HEK293 (cell line): ENCODE measurements at regions not wholly inside any gene's neighbourhood (a gene's known extent, or its start where the extent isn't known, plus 50 kb on each side); places are given as distances from the start of the nearest gene placed in this dataset.

Experiments used
- CTCF ChIA-PET: fragments of 350-600 bp; formaldehyde crosslinking; extraction: SDS; loops from one replicate; lab custom pipeline; 2021; ENCODE audit warnings: antibody characterized with exemption; lab: Yijun Ruan, JAX
- POLR2A ChIA-PET: fragments of 300-600 bp; formaldehyde crosslinking; extraction: SDS; loops from one replicate; lab custom pipeline; 2020; ENCODE audit warnings: antibody characterized with exemption, inconsistent platforms; lab: Yijun Ruan, JAX
- H3K27ac ChIP-seq: fragments of 200-500 bp; sonication (Bioruptor generic); 2 replicates; pipeline ENCODE4 v1.5.1; 2014; ENCODE audit warnings: low read depth, low read length, control low read depth, inconsistent platforms; ENCODE audit errors: extremely low read depth
- H3K36me3 ChIP-seq, 2 experiments: fragments of 200-500 bp in 1 of 2; sonication (Bioruptor generic) in 1 of 2; 1 replicate in 1 of 2; 2 replicates in 1 of 2; pipeline ENCODE4 v1.5.1; 2014 to 2017; ENCODE audit warnings: inconsistent platforms in 2 of 2, low read length in 2 of 2; ENCODE audit not compliant: control insufficient read depth in 2 of 2, insufficient read depth in 1 of 2
- H3K4me1 ChIP-seq: fragments of 200-500 bp; sonication (Bioruptor generic); 2 replicates; pipeline ENCODE4 v1.5.1; 2014; ENCODE audit warnings: mild to moderate bottlenecking, low read length, inconsistent platforms; ENCODE audit not compliant: control insufficient read depth, insufficient read depth
- H3K4me3 ChIP-seq: 2 replicates; pipeline ENCODE4 v1.5.1; 2011; ENCODE audit warnings: low read depth, mild to moderate bottlenecking, control low read depth, low read length, moderate library complexity
- H3K9me3 ChIP-seq: fragments of 200-500 bp; sonication (Bioruptor generic); 2 replicates; pipeline ENCODE4 v1.5.1; 2014; ENCODE audit warnings: low read depth, low read length, inconsistent platforms; ENCODE audit not compliant: control insufficient read depth, insufficient read depth
- ELK4 ChIP-seq: IDR thresholded peaks from 2 replicates; pipeline ENCODE4 v1.6.1; 2011; ENCODE audit warnings: mild to moderate bottlenecking, low read depth, low read length, borderline replicate concordance
- KLF16 ChIP-seq: fragments of 450-650 bp; formaldehyde crosslinking; IDR thresholded peaks from 2 replicates; pipeline ENCODE4 v1.5.1; 2017; ENCODE audit warnings: missing biosample characterization, missing genetic modification characterization
- PRDM2 ChIP-seq: fragments of 450-650 bp; formaldehyde crosslinking; IDR thresholded peaks from 2 replicates; pipeline ENCODE4 v1.5.1; 2016; ENCODE audit warnings: missing biosample characterization, missing genetic modification characterization, borderline replicate concordance
- SCRT2 ChIP-seq: fragments of 450-650 bp; formaldehyde crosslinking; IDR thresholded peaks from 2 replicates; pipeline ENCODE4 v1.5.1; 2016; ENCODE audit warnings: missing biosample characterization, missing genetic modification characterization
- SP3 ChIP-seq: fragments of 450-650 bp; formaldehyde crosslinking; IDR thresholded peaks from 2 replicates; pipeline ENCODE4 v1.5.1; 2016; ENCODE audit warnings: missing biosample characterization, missing genetic modification characterization
- TRIM28 ChIP-seq: IDR thresholded peaks from 2 replicates; pipeline ENCODE4 v1.6.1; 2011; ENCODE audit warnings: low read length, control low read depth, borderline replicate concordance
- ZBTB11 ChIP-seq: fragments of 450-650 bp; formaldehyde crosslinking; conservative IDR thresholded peaks from 2 replicates; pipeline ENCODE4 v1.5.1; 2016; ENCODE audit warnings: low read depth, missing biosample characterization, missing genetic modification characterization
- ZNF175 ChIP-seq: fragments of 450-650 bp; formaldehyde crosslinking; IDR thresholded peaks from 2 replicates; pipeline ENCODE4 v1.5.1; 2016; ENCODE audit warnings: missing biosample characterization, missing genetic modification characterization
- ZNF24 ChIP-seq: fragments of 450-650 bp; formaldehyde crosslinking; IDR thresholded peaks from 2 replicates; pipeline ENCODE4 v1.5.1; 2016; ENCODE audit warnings: missing biosample characterization, missing genetic modification characterization
- ZNF280D ChIP-seq: fragments of 450-650 bp; formaldehyde crosslinking; IDR thresholded peaks from 2 replicates; pipeline ENCODE4 v1.5.1; 2016; ENCODE audit warnings: missing biosample characterization, missing genetic modification characterization
- ZNF354C ChIP-seq: fragments of 450-650 bp; formaldehyde crosslinking; IDR thresholded peaks from 2 replicates; pipeline ENCODE4 v1.5.1; 2016; ENCODE audit warnings: missing biosample characterization, missing genetic modification characterization, low read depth, borderline replicate concordance
- ZNF394 ChIP-seq: fragments of 450-650 bp; formaldehyde crosslinking; IDR thresholded peaks from 2 replicates; pipeline ENCODE4 v1.5.1; 2016; ENCODE audit warnings: missing biosample characterization, missing genetic modification characterization, mild to moderate bottlenecking, moderate library complexity, borderline replicate concordance
- ZNF555 ChIP-seq: fragments of 450-650 bp; formaldehyde crosslinking; conservative IDR thresholded peaks from 2 replicates; pipeline ENCODE4 v1.5.1; 2017; ENCODE audit warnings: missing biosample characterization, mild to moderate bottlenecking, missing genetic modification characterization, inconsistent platforms
- ZNF580 ChIP-seq: fragments of 450-650 bp; formaldehyde crosslinking; IDR thresholded peaks from 2 replicates; pipeline ENCODE4 v1.5.1; 2016; ENCODE audit warnings: missing biosample characterization, missing genetic modification characterization
- ZNF677 ChIP-seq: fragments of 450-650 bp; IDR thresholded peaks from 2 replicates; pipeline ENCODE4 v1.5.0; 2018; ENCODE audit warnings: missing biosample characterization, mild to moderate bottlenecking, missing genetic modification characterization, moderate library complexity
- ZNF792 ChIP-seq: fragments of 450-650 bp; formaldehyde crosslinking; IDR thresholded peaks from 2 replicates; pipeline ENCODE4 v1.5.1; 2016; ENCODE audit warnings: missing biosample characterization, missing genetic modification characterization
- ZNF830 ChIP-seq: fragments of 450-650 bp; IDR thresholded peaks from 2 replicates; pipeline ENCODE4 v1.5.0; 2018; ENCODE audit warnings: missing biosample characterization, missing genetic modification characterization, low read depth, mild to moderate bottlenecking, moderate library complexity

GRCh38 chr11:70646272-70647049 is 248.1 kb downstream of the CTTN start (continued):
- TF ChIP-seq ZNF555 (tag by site-specific recombination) (peak; percentile 40), ZNF24 (tag by site-specific recombination) (no peak), KLF16 (no peak), ZBTB11 (peak; percentile 29; the same call in 1 of the 2 replicates), ZNF354C (no peak), ZNF792 (tag by site-specific recombination) (no peak), ZNF580 (tag by site-specific recombination) (no peak), ZNF394 (tag by site-specific recombination) (peak; percentile 60; the same call in 1 of the 2 replicates)
- TF ChIP-seq, all 188 proteins: peak for 7

GRCh38 chr11:70647188-70648166 is 249.1 kb downstream of the CTTN start:
- Histone ChIP-seq H3K4me3 (no peak overlapping the region), H3K27ac (no peak overlapping the region), H3K9me3 (no peaks in the 10 kb centered on the region), H3K4me1 (no peaks in the 10 kb centered on the region), H3K36me3 (no peaks in the 10 kb centered on the region)
- ChIA-PET POLR2A (no interaction called here), CTCF (interaction anchor here (0.6 kb wide), 1 partner anchor 791 kb away, joined by 3 read pairs; no protein-coding TSS in a partner anchor)
- no peak for TF ChIP-seq ELK4
- TF ChIP-seq ZNF280D (tag by site-specific recombination), result no peak
- TF ChIP-seq ZNF24 (tag by site-specific recombination), result no peak
- TF ChIP-seq PRDM2 (tag by site-specific recombination), result no peak
- no peak for TF ChIP-seq SP3
- TF ChIP-seq ZNF677 (tag by site-specific recombination), result no peak
- TF ChIP-seq ZNF175 (tag by site-specific recombination), result no peak
- no peak for TF ChIP-seq ZNF830
- no peak for TF ChIP-seq SCRT2 (tag by site-specific recombination)
- no peak for TF ChIP-seq TRIM28
